ENCODE measurements at regions not wholly inside any gene's neighbourhood (a gene's known extent, or its start where the extent isn't known, plus 50 kb on each side); places are given as distances from the start of the nearest gene placed in this dataset.

GRCh38 chr5:158070859-158071258 is 211.9 kb upstream of the CLINT1 start:
- no peak overlapping the region for H3K4me3 ChIP-seq
- intact Hi-C loops (cut with DNase I): no loop called here
- no peaks in the 10 kb centered on the region for H3K9me3 ChIP-seq
- H3K27me3 ChIP-seq (ENCODE audit: low read depth): no peaks in the 10 kb centered on the region
- TF ChIP-seq CTCF (IDR thresholded peaks at IDR 0.05): no peak
- DNase-seq (no peak), ATAC-seq (no peak)
- H3K4me1 ChIP-seq: no peaks in the 10 kb centered on the region
- no peaks in the 10 kb centered on the region for H3K36me3 ChIP-seq
- no peak overlapping the region for H3K27ac ChIP-seq

- no peak for DNase-seq
- Histone ChIP-seq H3K27ac (no peak overlapping the region), H3K27me3 (ENCODE audit: low read depth) (no peaks in the 10 kb centered on the region), H3K4me3 (no peak overlapping the region), H3K4me1 (no peaks in the 10 kb centered on the region), H3K9me3 (no peaks in the 10 kb centered on the region), H3K36me3 (no peaks in the 10 kb centered on the region)
- no peak for TF ChIP-seq CTCF (IDR thresholded peaks at IDR 0.05)
- no peak for ATAC-seq
- intact Hi-C loops (cut with DNase I): no loop called here
Measured at GRCh38 chr5:158069838-158070237, 210.9 kb upstream of the CLINT1 start.

- TF ChIP-seq CTCF (IDR thresholded peaks at IDR 0.05): no peak
Measured at GRCh38 chr5:158068964-158069363, 210.0 kb upstream of the CLINT1 start.

GRCh38 chr5:158066076-158066475 is 207.1 kb upstream of the CLINT1 start:
- no peak for ATAC-seq
- Histone ChIP-seq H3K9me3 (no peaks in the 10 kb centered on the region), H3K36me3 (no peaks in the 10 kb centered on the region)

More at GRCh38 chr5:158068964-158069363, 210.0 kb upstream of the CLINT1 start:
- Histone ChIP-seq H3K4me1 (no peaks in the 10 kb centered on the region), H3K4me3 (no peak overlapping the region), H3K27ac (no peak overlapping the region), H3K36me3 (no peaks in the 10 kb centered on the region), H3K9me3 (no peaks in the 10 kb centered on the region), H3K27me3 (ENCODE audit: low read depth) (no peaks in the 10 kb centered on the region)
- ATAC-seq (no peak), DNase-seq (no peak)
- intact Hi-C loops (cut with DNase I): no loop called here

GRCh38 chr5:158064334-158065123 is 205.6 kb upstream of the CLINT1 start:
- no peak overlapping the region for H3K27ac ChIP-seq
- no peak for DNase-seq
- H3K9me3 ChIP-seq: no peaks in the 10 kb centered on the region
- ATAC-seq: no peak
- no peak for TF ChIP-seq CTCF (IDR thresholded peaks at IDR 0.05)
- no peaks in the 10 kb centered on the region for H3K27me3 ChIP-seq (ENCODE audit: low read depth)
- no peaks in the 10 kb centered on the region for H3K36me3 ChIP-seq
- intact Hi-C loops (cut with DNase I): no loop called here
- no peaks in the 10 kb centered on the region for H3K4me1 ChIP-seq
- no peak overlapping the region for H3K4me3 ChIP-seq

More at GRCh38 chr5:158066076-158066475, 207.1 kb upstream of the CLINT1 start:
- no peak for DNase-seq
- no peak for TF ChIP-seq CTCF (IDR thresholded peaks at IDR 0.05)
- Histone ChIP-seq H3K27me3 (ENCODE audit: low read depth) (no peaks in the 10 kb centered on the region), H3K4me3 (no peak overlapping the region), H3K27ac (no peak overlapping the region), H3K4me1 (no peaks in the 10 kb centered on the region)
- intact Hi-C loops (cut with DNase I): no loop called here
